IMR-90 (cell line): ENCODE measurements at regions not wholly inside any gene's neighbourhood (a gene's known extent, or its start where the extent isn't known, plus 50 kb on each side); places are given as distances from the start of the nearest gene placed in this dataset.

ENCODE experiments used
- ATAC-seq: fragments of 200-7000 bp; cut with Tn5 transposase; 2 replicates; pipeline ENCODE4 v1.9.1; 2020; ENCODE audit warnings: low read depth, mild to moderate bottlenecking, moderate library complexity
- BruUV-seq: library from RNA; stranded (reverse); fragments of 400-500 nt; replicated peaks from 2 replicates; lab custom pipeline; 2021; lab: Mats Ljungman, UMichigan
- CTCF ChIA-PET: fragments of 300-600 bp; formaldehyde crosslinking; extraction: SDS; loops from one replicate; lab custom pipeline; 2021; ENCODE audit warnings: antibody characterized with exemption; lab: Yijun Ruan, JAX
- POLR2A ChIA-PET: fragments of 300-600 bp; sonication (Branson Sonifier 250); formaldehyde crosslinking; loops from one replicate; lab custom pipeline; 2022; ENCODE audit warnings: antibody characterized with exemption; ENCODE audit not compliant: unreplicated experiment; lab: Charles Lee
- DNase-seq: peaks from one replicate; pipeline ENCODE4 v3.0.0; 2013
- H2AFZ ChIP-seq: replicated peaks from 2 replicates; pipeline ENCODE3; 2013; ENCODE audit warnings: low read length, mild to moderate bottlenecking; ENCODE audit not compliant: poor library complexity
- H2AK5ac ChIP-seq: 2 replicates; pipeline ENCODE4 v1.6.1; 2013; ENCODE audit warnings: low read depth, low read length, inconsistent platforms
- H2AK9ac ChIP-seq: replicated peaks from 2 replicates; pipeline ENCODE3; 2013; ENCODE audit warnings: mild to moderate bottlenecking, low read depth, low read length, moderate library complexity; ENCODE audit not compliant: poor library complexity
- H2BK120ac ChIP-seq: 2 replicates; pipeline ENCODE4 v1.6.1; 2013; ENCODE audit warnings: low read depth, low read length, inconsistent platforms
- H2BK15ac ChIP-seq: 3 replicates; pipeline ENCODE4 v1.6.1; 2013; ENCODE audit warnings: low read depth, low read length, inconsistent platforms
- H2BK20ac ChIP-seq: 2 replicates; pipeline ENCODE4 v1.6.1; 2013; ENCODE audit warnings: low read depth, mild to moderate bottlenecking, inconsistent platforms, low read length, moderate library complexity
- H2BK5ac ChIP-seq: 2 replicates; pipeline ENCODE4 v1.6.1; 2013; ENCODE audit warnings: mild to moderate bottlenecking, low read depth, low read length, inconsistent platforms; ENCODE audit not compliant: poor library complexity, severe bottlenecking
- H3K14ac ChIP-seq: replicated peaks from 2 replicates; pipeline ENCODE4 v1.6.1; 2013; ENCODE audit warnings: low read depth, low read length, inconsistent platforms
- H3K18ac ChIP-seq: 2 replicates; pipeline ENCODE4 v1.6.1; 2013; ENCODE audit warnings: low read depth, low read length, control low read depth
- H3K23ac ChIP-seq: 2 replicates; pipeline ENCODE4 v1.6.1; 2013; ENCODE audit warnings: low read depth, low read length, inconsistent platforms
- H3K27ac ChIP-seq: 2 replicates; pipeline ENCODE4 v1.5.1; 2013; ENCODE audit warnings: mild to moderate bottlenecking, control low read depth, low read length; ENCODE audit not compliant: insufficient read depth
- H3K27me3 ChIP-seq: 2 replicates; pipeline ENCODE4 v1.6.1; 2013; ENCODE audit warnings: low read length; ENCODE audit not compliant: control insufficient read depth, insufficient read depth
- H3K36me3 ChIP-seq: 2 replicates; pipeline ENCODE4 v1.6.1; 2013; ENCODE audit warnings: low read length, mixed read lengths; ENCODE audit not compliant: control insufficient read depth, insufficient read depth
- H3K4ac ChIP-seq: 2 replicates; pipeline ENCODE4 v1.6.1; 2013; ENCODE audit warnings: low read depth, low read length, inconsistent platforms
- H3K4me1 ChIP-seq: 2 replicates; pipeline ENCODE4 v1.6.1; 2013; ENCODE audit warnings: low read length, mixed read lengths; ENCODE audit not compliant: control insufficient read depth, insufficient read depth
- H3K4me2 ChIP-seq: 2 replicates; pipeline ENCODE4 v1.6.1; 2013; ENCODE audit warnings: low read depth, mild to moderate bottlenecking, control low read depth, low read length, moderate library complexity
- H3K4me3 ChIP-seq: 2 replicates; pipeline ENCODE4 v1.5.1; 2013; ENCODE audit warnings: low read depth, mild to moderate bottlenecking, control low read depth, low read length, moderate library complexity; ENCODE audit not compliant: insufficient read depth
- H3K56ac ChIP-seq: 2 replicates; pipeline ENCODE4 v1.6.1; 2013; ENCODE audit warnings: low read length, inconsistent platforms; ENCODE audit not compliant: insufficient read depth; ENCODE audit errors: extremely low read depth
- H3K79me1 ChIP-seq, 2 experiments: 2 replicates each; pipeline ENCODE4 v1.6.1; 2013; ENCODE audit warnings: low read length in 2 of 2, inconsistent platforms in 1 of 2, low read depth in 1 of 2
- H3K9ac ChIP-seq: 2 replicates; pipeline ENCODE4 v1.6.1; 2013; ENCODE audit warnings: low read depth, low read length, control low read depth
- H3K9me1 ChIP-seq: 2 replicates; pipeline ENCODE4 v1.6.1; 2013; ENCODE audit warnings: low read length, inconsistent platforms; ENCODE audit not compliant: insufficient read depth
- H3K9me3 ChIP-seq: 2 replicates; pipeline ENCODE4 v1.6.1; 2013; ENCODE audit warnings: low read length; ENCODE audit not compliant: control insufficient read depth, insufficient read depth
- H4K20me1 ChIP-seq: 2 replicates; pipeline ENCODE4 v1.6.1; 2013; ENCODE audit warnings: low read length, inconsistent platforms; ENCODE audit not compliant: insufficient read depth
- H4K5ac ChIP-seq: 2 replicates; pipeline ENCODE4 v1.6.1; 2013; ENCODE audit warnings: mild to moderate bottlenecking, low read depth, low read length, control low read depth
- H4K8ac ChIP-seq, 2 experiments: 2 replicates each; pipeline ENCODE4 v1.6.1; 2013; ENCODE audit warnings: low read depth in 2 of 2, low read length in 2 of 2, control low read depth in 1 of 2, inconsistent platforms in 1 of 2
- H4K91ac ChIP-seq: 2 replicates; pipeline ENCODE4 v1.6.1; 2013; ENCODE audit warnings: low read depth, low read length, inconsistent platforms; ENCODE audit not compliant: insufficient read depth
- RAD21 ChIP-seq: IDR thresholded peaks from 2 replicates; pipeline ENCODE4 v1.6.1; 2012; ENCODE audit warnings: low read length, improper control_type of control experiment
- WGBS, 2 experiments: methylation state at CpG; one replicate each; pipeline versions ENCODE4 v1.1.5 to v1.1.7; 2013; ENCODE audit warnings: missing lambda C conversion rate in 2 of 2; ENCODE audit not compliant: insufficient read length in 1 of 2; ENCODE audit errors: extremely low coverage in 2 of 2; 5-methylcytosine and 5-hydroxymethylcytosine counted together
- dilution Hi-C: fragments of 300-500 bp; cut with HindIII; formaldehyde crosslinking; loops from one replicate; pipeline ENCODE4 v1.14.3; 2018; ENCODE audit warnings: low sequenced_read_pairs; ENCODE audit not compliant: unreplicated experiment
- in situ Hi-C: fragments of 300-500 bp; cut with MboI; formaldehyde crosslinking; loops from 3 replicates; pipeline ENCODE4 v1.14.3; 2019; ENCODE audit warnings: low sequenced_read_pairs, inconsistent platforms, mixed read lengths
- intact Hi-C: fragments of 100-400 bp; cut with micrococcal nuclease; formaldehyde crosslinking; loops from 2 replicates; pipeline ENCODE4 v1.10.0; 2022

DNA sequence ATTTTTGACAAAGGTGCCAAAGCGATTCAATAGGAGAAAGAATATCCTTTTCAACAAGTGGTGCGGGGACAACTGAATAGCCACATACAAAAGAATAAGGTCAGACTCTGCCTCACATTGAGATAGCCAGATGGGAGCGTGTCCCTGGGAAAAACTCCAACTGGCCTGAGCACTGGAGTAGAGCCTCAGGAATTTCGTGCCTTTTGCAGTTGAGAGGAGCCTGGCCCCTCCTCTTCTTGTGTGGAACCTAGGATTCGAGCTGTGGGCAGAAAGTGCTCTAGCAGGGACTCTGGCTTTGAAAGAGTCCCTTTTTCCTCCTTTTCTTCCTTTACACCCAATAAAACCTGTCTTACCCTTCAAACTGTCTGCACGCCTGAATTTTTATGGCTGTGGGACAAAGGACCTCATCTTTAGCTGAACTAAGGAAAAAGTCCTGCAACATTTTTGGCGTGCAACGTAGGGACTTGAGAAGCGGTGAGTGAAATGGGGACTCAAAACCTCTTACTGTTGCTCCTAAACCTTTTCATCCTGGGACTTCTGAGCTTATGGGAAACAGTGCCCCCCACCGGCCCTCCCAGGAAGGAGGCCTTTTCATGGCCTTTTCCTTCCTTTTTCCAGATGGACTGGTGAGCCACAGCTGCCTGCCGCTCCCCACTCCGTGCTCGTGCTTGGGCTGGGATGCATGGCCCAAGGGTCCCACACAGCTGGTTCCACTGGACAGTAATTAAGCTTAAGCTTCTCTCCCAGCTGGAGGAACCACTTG lies 68.6 kb downstream of the BMP15 start:
- no peak for DNase-seq
- no peak overlapping the region for H3K18ac ChIP-seq
- H3K79me1 ChIP-seq = no peaks in the 10 kb centered on the region
- no TSS peak for BruUV-seq
- H2BK15ac ChIP-seq = no peak overlapping the region
- no peaks in the 10 kb centered on the region for H3K9me3 ChIP-seq
- no peaks in the 10 kb centered on the region for H3K4me1 ChIP-seq
- H3K4me2 ChIP-seq = no peak overlapping the region
- H2BK120ac ChIP-seq = no peak overlapping the region
- no peak overlapping the region for H2AK5ac ChIP-seq
- dilution Hi-C loops (no loop called here), intact Hi-C loops (no loop called here), in situ Hi-C loops (no loop called here)
- no peak overlapping the region for H3K4me3 ChIP-seq
- no peaks in the 10 kb centered on the region for H3K27me3 ChIP-seq
- H3K23ac ChIP-seq = no peak overlapping the region
- H2BK5ac ChIP-seq = no peak overlapping the region
- H4K8ac ChIP-seq = no peak overlapping the region
- H3K56ac ChIP-seq = no peak overlapping the region
- no peak for TF ChIP-seq RAD21
- H4K20me1 ChIP-seq = no peaks in the 10 kb centered on the region
- ChIA-PET CTCF (no interaction called here), POLR2A (no interaction called here)
- H3K14ac ChIP-seq = no peak overlapping the region
- H2AFZ ChIP-seq = no peak overlapping the region
- H4K5ac ChIP-seq = no peak overlapping the region
- H2AK9ac ChIP-seq = no peak overlapping the region
- no peak for ATAC-seq
- no peaks in the 10 kb centered on the region for H3K36me3 ChIP-seq
- H3K9me1 ChIP-seq = no peaks in the 10 kb centered on the region
- H3K4ac ChIP-seq = no peak overlapping the region
- H3K9ac ChIP-seq = no peak overlapping the region
- no peak overlapping the region for H2BK20ac ChIP-seq
- H4K91ac ChIP-seq = no peak overlapping the region
- WGBS, 2 experiments = 50% methylated on average over 9 of the region's 13 CpGs; no CpG with 5 or more reads in 1 of the 2 experiments
- no peak overlapping the region for H3K27ac ChIP-seq
